ENCODE measurements at regions not wholly inside any gene's neighbourhood (a gene's known extent, or its start where the extent isn't known, plus 50 kb on each side); places are given as distances from the start of the nearest gene placed in this dataset.

GRCh38 chr14:83548061-83548839 lies 1981.7 kb upstream of the FLRT2 start:
- TF ChIP-seq, protein P1, sequence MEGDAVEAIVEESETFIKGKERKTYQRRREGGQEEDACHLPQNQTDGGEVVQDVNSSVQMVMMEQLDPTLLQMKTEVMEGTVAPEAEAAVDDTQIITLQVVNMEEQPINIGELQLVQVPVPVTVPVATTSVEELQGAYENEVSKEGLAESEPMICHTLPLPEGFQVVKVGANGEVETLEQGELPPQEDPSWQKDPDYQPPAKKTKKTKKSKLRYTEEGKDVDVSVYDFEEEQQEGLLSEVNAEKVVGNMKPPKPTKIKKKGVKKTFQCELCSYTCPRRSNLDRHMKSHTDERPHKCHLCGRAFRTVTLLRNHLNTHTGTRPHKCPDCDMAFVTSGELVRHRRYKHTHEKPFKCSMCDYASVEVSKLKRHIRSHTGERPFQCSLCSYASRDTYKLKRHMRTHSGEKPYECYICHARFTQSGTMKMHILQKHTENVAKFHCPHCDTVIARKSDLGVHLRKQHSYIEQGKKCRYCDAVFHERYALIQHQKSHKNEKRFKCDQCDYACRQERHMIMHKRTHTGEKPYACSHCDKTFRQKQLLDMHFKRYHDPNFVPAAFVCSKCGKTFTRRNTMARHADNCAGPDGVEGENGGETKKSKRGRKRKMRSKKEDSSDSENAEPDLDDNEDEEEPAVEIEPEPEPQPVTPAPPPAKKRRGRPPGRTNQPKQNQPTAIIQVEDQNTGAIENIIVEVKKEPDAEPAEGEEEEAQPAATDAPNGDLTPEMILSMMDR (IDR thresholded peaks at IDR 0.05), result no peak
- TF ChIP-seq POLR2A (IDR thresholded peaks at IDR 0.05) (no peak), EP300 (IDR thresholded peaks at IDR 0.05) (no peak)
- Histone ChIP-seq H3K27ac (no peak overlapping the region), H3K4me1 (ENCODE audit: insufficient read depth) (peaks cover 4% of the 10 kb centered on the region), H3K36me3 (no peaks in the 10 kb centered on the region), H3K9me3 (no peaks in the 10 kb centered on the region), H3K27me3 (no peaks in the 10 kb centered on the region), H3K4me3 (no peak overlapping the region)
- intact Hi-C loops (cut with DNase I), result no loop called here
- DNase-seq, result no peak
- 51 to 53% (median 51%) methylated on average over 5 of the region's 5 CpGs for WGBS, 3 donors

- H3K27ac ChIP-seq, result no peak overlapping the region
- TF ChIP-seq, protein P1 (IDR thresholded peaks at IDR 0.05), result no peak
- TF ChIP-seq POLR2A (IDR thresholded peaks at IDR 0.05), result no peak
- TF ChIP-seq EP300 (IDR thresholded peaks at IDR 0.05), result no peak
- H3K9me3 ChIP-seq, result no peaks in the 10 kb centered on the region
- intact Hi-C loops (cut with DNase I), result no loop called here
- H3K4me1 ChIP-seq (ENCODE audit: insufficient read depth), result peaks cover 1% of the 10 kb centered on the region
- H3K27me3 ChIP-seq, result no peaks in the 10 kb centered on the region
- 57 to 65% (median 65%) methylated on average over 2 of the region's 2 CpGs for WGBS, 3 donors
- no peak for DNase-seq
- no peak overlapping the region for H3K4me3 ChIP-seq
- no peaks in the 10 kb centered on the region for H3K36me3 ChIP-seq
Observed at GRCh38 chr14:83556065-83556464, 1973.9 kb upstream of the FLRT2 start.

GRCh38 chr14:83556746-83557453 lies 1973.0 kb upstream of the FLRT2 start:
- TF ChIP-seq, protein P1 (IDR thresholded peaks at IDR 0.05), result no peak
- TF ChIP-seq EP300 (IDR thresholded peaks at IDR 0.05) (no peak), POLR2A (IDR thresholded peaks at IDR 0.05) (no peak)
- intact Hi-C loops (cut with DNase I), result no loop called here
- no peaks in the 10 kb centered on the region for H3K27me3 ChIP-seq
- no peak overlapping the region for H3K27ac ChIP-seq
- peaks cover 1% of the 10 kb centered on the region for H3K4me1 ChIP-seq (ENCODE audit: insufficient read depth)
- no peaks in the 10 kb centered on the region for H3K9me3 ChIP-seq
- WGBS, 3 donors, result 93 to 97% (median 96%) methylated on average over 9 of the region's 9 CpGs
- no peak overlapping the region for H3K4me3 ChIP-seq
- DNase-seq, result no peak
- H3K36me3 ChIP-seq, result no peaks in the 10 kb centered on the region

GRCh38 chr14:83558946-83559345 lies 1971.0 kb upstream of the FLRT2 start:
- TF ChIP-seq, protein P1 (IDR thresholded peaks at IDR 0.05), result no peak
- TF ChIP-seq POLR2A (IDR thresholded peaks at IDR 0.05) (no peak), EP300 (IDR thresholded peaks at IDR 0.05) (no peak)
- no peaks in the 10 kb centered on the region for H3K9me3 ChIP-seq
- no peak overlapping the region for H3K4me3 ChIP-seq
- no peak for DNase-seq
- no peak overlapping the region for H3K27ac ChIP-seq
- H3K27me3 ChIP-seq, result no peaks in the 10 kb centered on the region
- no peaks in the 10 kb centered on the region for H3K36me3 ChIP-seq
- intact Hi-C loops (cut with DNase I), result no loop called here
- H3K4me1 ChIP-seq (ENCODE audit: insufficient read depth), result peaks cover 1% of the 10 kb centered on the region

Data from ovary (tissue), 7 donors.